Neural cell (in vitro differentiated cells): ENCODE measurements at regions not wholly inside any gene's neighbourhood (a gene's known extent, or its start where the extent isn't known, plus 50 kb on each side); places are given as distances from the start of the nearest gene placed in this dataset.

Source experiments
- H2AFZ ChIP-seq: fragments of 200-600, 300-800 bp; sonication (generic), shearing (Covaris generic); 2 replicates; pipeline ENCODE4 v1.6.0; 2014; ENCODE audit warnings: low read depth, mild to moderate bottlenecking, antibody characterized with exemption, low read length, moderate library complexity
- H3F3A ChIP-seq: fragments of 200-600 bp; shearing (Covaris generic); 2 replicates; pipeline ENCODE4 v1.6.1; 2016; ENCODE audit warnings: mild to moderate bottlenecking, moderate library complexity, mixed read lengths, antibody characterized with exemption, low read length; ENCODE audit not compliant: insufficient read depth, poor library complexity, severe bottlenecking
- H3K27ac ChIP-seq: fragments of 200-600, 300-800 bp; sonication (generic), shearing (Covaris generic); 2 replicates; pipeline ENCODE4 v1.5.1; 2014; ENCODE audit warnings: mild to moderate bottlenecking, low read length, moderate library complexity
- H3K27me3 ChIP-seq: fragments of 300-800, 200-600 bp; sonication (generic), shearing (Covaris generic); 2 replicates; pipeline ENCODE4 v1.6.0; 2014; ENCODE audit warnings: mild to moderate bottlenecking, low read depth, low read length, moderate library complexity; ENCODE audit not compliant: insufficient read depth
- H3K36me3 ChIP-seq: fragments of 300-800, 200-600 bp; sonication (generic), shearing (Covaris generic); 2 replicates; pipeline ENCODE4 v1.5.1; 2014; ENCODE audit warnings: mild to moderate bottlenecking, antibody characterized with exemption, low read length, moderate library complexity; ENCODE audit not compliant: insufficient read depth
- H3K4me2 ChIP-seq: fragments of 300-800, 200-600 bp; sonication (generic), shearing (Covaris generic); 2 replicates; pipeline ENCODE4 v1.6.0; 2014; ENCODE audit warnings: mild to moderate bottlenecking, low read length
- H3K4me3 ChIP-seq: fragments of 300-800, 200-600 bp; sonication (generic), shearing (Covaris generic); 2 replicates; pipeline ENCODE4 v1.5.1; 2014; ENCODE audit warnings: mild to moderate bottlenecking, low read length, moderate library complexity
- H3K79me2 ChIP-seq: fragments of 200-600 bp; shearing (Covaris generic); replicated peaks from 2 replicates; pipeline ENCODE4 v1.6.0; 2014; ENCODE audit warnings: mild to moderate bottlenecking, low read length, moderate library complexity; ENCODE audit not compliant: insufficient read depth
- H3K9ac ChIP-seq: fragments of 300-800, 200-600 bp; sonication (generic), shearing (Covaris generic); 2 replicates; pipeline ENCODE4 v1.6.1; 2016; ENCODE audit warnings: mild to moderate bottlenecking, low read length, mixed read lengths
- H3K9me2 ChIP-seq: fragments of 200-600 bp; shearing (Covaris generic); 2 replicates; pipeline ENCODE4 v1.6.1; 2016; ENCODE audit warnings: mild to moderate bottlenecking, low read length, mixed read lengths; ENCODE audit not compliant: insufficient read depth
- H3K9me3 ChIP-seq: fragments of 200-600, 300-800 bp; sonication (generic), shearing (Covaris generic); 2 replicates; pipeline ENCODE4 v1.6.1; 2016; ENCODE audit warnings: mild to moderate bottlenecking, mixed run types, low read length, moderate library complexity, mixed read lengths
- H4K20me1 ChIP-seq: fragments of 200-600 bp; shearing (Covaris generic); 2 replicates; pipeline ENCODE4 v1.6.1; 2016; ENCODE audit warnings: mild to moderate bottlenecking, mixed run types; ENCODE audit not compliant: insufficient read depth
- EZH2 ChIP-seq: fragments of 200-600, 300-800 bp; shearing (Covaris generic), sonication (generic); IDR thresholded peaks from 2 replicates; pipeline ENCODE4 v1.6.1; 2014; ENCODE audit warnings: antibody characterized with exemption, low read length, borderline replicate concordance, mild to moderate bottlenecking; ENCODE audit not compliant: insufficient read depth, poor library complexity, severe bottlenecking
- MXI1 ChIP-seq: fragments of 450-650 bp; conservative IDR thresholded peaks from 2 replicates; pipeline ENCODE4 v1.6.1; 2014; ENCODE audit warnings: antibody characterized with exemption, mild to moderate bottlenecking; ENCODE audit not compliant: poor library complexity, severe bottlenecking
- RAD21 ChIP-seq: fragments of 450-650 bp; conservative IDR thresholded peaks from 2 replicates; pipeline ENCODE4 v1.6.1; 2014; ENCODE audit warnings: antibody characterized with exemption, mild to moderate bottlenecking, moderate library complexity
- REST ChIP-seq: IDR thresholded peaks from 2 replicates; pipeline ENCODE4 v1.6.1; 2012; ENCODE audit warnings: borderline replicate concordance
- SMC3 ChIP-seq: fragments of 450-650 bp; conservative IDR thresholded peaks from 2 replicates; pipeline ENCODE4 v1.6.1; 2014; ENCODE audit warnings: antibody characterized with exemption, mild to moderate bottlenecking, moderate library complexity; ENCODE audit not compliant: poor library complexity
- TAF1 ChIP-seq: IDR thresholded peaks from 2 replicates; pipeline ENCODE4 v1.6.1; 2012; ENCODE audit warnings: low read depth

DNA sequence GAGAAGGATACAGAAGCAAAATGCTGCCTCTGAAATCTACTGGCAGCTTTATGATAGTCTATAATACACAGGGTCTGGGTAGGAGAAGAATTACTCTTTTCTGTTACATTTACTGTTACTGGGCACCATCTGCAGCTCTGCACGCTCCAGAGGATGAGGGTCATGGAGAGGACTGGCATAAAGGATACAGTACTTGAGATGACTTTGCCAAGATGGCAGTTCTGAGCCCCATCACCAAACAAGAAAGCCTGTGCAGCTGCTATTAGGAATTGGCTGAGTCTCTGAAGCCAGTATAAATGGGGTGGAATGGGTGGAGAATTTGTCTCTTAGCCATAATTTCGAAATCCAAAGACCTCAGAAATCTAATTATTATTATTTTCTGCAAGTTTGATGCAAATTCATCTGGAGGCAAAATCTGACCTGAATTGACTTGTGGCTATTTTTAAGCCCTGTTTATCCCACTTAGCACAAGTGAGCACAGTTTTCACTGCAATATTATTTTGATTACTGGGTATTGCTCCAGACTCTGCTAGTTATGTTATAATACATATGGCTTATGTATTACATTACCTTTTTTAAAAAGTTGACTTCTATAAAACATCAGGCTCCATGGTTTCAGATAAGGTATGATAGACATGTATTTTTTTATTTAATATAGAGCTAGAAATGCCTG, 579.5 kb downstream of the MBD2 start:
- Histone ChIP-seq H3K79me2 (no peaks in the 10 kb centered on the region), H3F3A (no peaks in the 10 kb centered on the region), H3K9me3 (no peaks in the 10 kb centered on the region), H4K20me1 (no peaks in the 10 kb centered on the region), H3K9me2 (no peaks in the 10 kb centered on the region), H2AFZ (no peak overlapping the region), H3K4me3 (no peak overlapping the region), H3K36me3 (no peaks in the 10 kb centered on the region), H3K27me3 (no peaks in the 10 kb centered on the region), H3K9ac (no peak overlapping the region), H3K27ac (no peak overlapping the region), H3K4me2 (no peak overlapping the region)
- no peak for TF ChIP-seq RAD21
- no peak for TF ChIP-seq REST
- no peak for TF ChIP-seq TAF1
- no peak for TF ChIP-seq MXI1

DNA sequence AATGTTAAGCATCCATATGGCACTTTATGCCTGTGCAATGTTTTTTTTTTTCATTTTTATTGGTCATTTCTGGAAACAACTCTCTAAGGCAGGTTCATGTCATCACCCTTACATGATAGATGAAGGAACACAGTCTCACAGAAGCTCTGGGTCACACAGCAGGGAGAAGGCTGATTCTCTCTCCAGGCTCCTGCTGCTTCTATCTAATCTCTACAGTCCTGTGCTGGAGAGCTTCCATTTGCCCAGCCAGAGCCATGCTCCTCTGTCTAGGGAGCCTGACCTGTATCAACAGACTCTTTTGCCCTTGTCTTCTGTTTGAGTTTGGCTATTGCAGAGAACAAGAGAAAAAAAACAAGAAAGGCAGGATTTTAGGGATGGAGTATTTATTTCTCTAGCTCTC, 584.8 kb downstream of the MBD2 start:
- H3K36me3 ChIP-seq = no peaks in the 10 kb centered on the region
- TF ChIP-seq SMC3 (no peak), EZH2 (no peak), MXI1 (no peak), TAF1 (no peak), RAD21 (no peak), REST (no peak)
- H3K9ac ChIP-seq = no peak overlapping the region

More for the DNA sequence above, 584.8 kb downstream of the MBD2 start:
- Histone ChIP-seq H3K27ac (no peak overlapping the region), H3K79me2 (no peaks in the 10 kb centered on the region), H2AFZ (no peak overlapping the region), H3K9me3 (no peaks in the 10 kb centered on the region), H3K27me3 (no peaks in the 10 kb centered on the region), H4K20me1 (no peaks in the 10 kb centered on the region), H3K4me3 (no peak overlapping the region), H3F3A (no peaks in the 10 kb centered on the region), H3K9me2 (no peaks in the 10 kb centered on the region), H3K4me2 (no peak overlapping the region)
